ENCODE measurements at regions not wholly inside any gene's neighbourhood (a gene's known extent, or its start where the extent isn't known, plus 50 kb on each side); places are given as distances from the start of the nearest gene placed in this dataset.
"Not testable (repeated sequence)": the region's sequence is repeated elsewhere in the genome, so short reads cannot be mapped to it uniquely, and the experiment has no call there.

DNA sequence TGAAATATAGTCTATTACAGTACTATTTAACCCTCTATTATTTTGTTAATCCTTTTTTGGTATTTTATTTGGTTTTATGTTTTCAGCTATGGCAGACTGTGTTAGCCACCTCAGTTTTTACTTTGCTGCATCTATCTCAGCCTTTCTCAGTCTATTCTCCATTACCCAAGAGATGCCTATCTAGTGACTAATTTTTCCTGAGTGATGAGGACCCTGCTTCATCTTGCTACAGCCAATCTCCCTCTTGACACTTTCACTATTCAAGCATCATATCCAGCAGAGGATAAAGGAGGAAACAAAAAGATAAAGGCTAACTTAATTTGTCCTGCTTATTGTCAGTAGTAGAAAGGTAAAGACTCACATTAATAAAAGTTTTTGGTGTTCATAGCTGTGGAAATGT lies 141.8 kb upstream of the NECTIN3 start:
- Histone ChIP-seq H3K4me3 (ENCODE audit: low read length) (no peak overlapping the region), H3K36me3 (ENCODE audit: control insufficient read depth, insufficient read depth, low read length, severe bottlenecking) (no peaks in the 10 kb centered on the region), H3K27me3 (replicated peaks; ENCODE audit: control insufficient read depth, insufficient read depth, low read length) (no peaks in the 10 kb centered on the region), H3K4me1 (ENCODE audit: control insufficient read depth, insufficient read depth, low read length) (no peaks in the 10 kb centered on the region), H3K9ac (ENCODE audit: low read length) (no peak overlapping the region), H3K9me3 (ENCODE audit: control insufficient read depth, low read length) (no peaks in the 10 kb centered on the region)
- DNase-seq (ENCODE audit: low read depth): no peak

DNA sequence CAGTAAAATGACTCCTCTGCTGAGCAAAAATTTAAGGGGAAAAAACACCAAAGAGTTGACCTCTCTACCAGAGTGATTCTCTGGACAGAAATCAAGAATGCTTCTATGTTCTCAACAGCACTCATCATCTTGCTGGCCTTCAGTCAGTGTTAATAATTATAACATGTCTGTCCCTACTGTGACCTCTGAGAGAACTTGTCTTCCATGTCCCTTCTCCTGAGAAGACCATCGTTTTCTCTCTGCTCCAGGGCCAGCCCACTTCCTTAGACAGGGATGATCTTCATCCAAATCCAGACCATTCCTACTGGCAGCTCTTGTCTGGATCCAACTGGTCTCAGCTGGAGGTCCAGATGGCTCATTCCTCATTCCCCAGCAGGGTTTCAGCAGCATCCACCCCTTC lies 139.0 kb upstream of the NECTIN3 start:
- H3K9ac ChIP-seq (ENCODE audit: low read length): no peak overlapping the region
- H3K36me3 ChIP-seq (ENCODE audit: control insufficient read depth, insufficient read depth, low read length, severe bottlenecking): no peaks in the 10 kb centered on the region
- DNase-seq (ENCODE audit: low read depth): peak; percentile 14
- H3K9me3 ChIP-seq (ENCODE audit: control insufficient read depth, low read length): no peaks in the 10 kb centered on the region
- no peaks in the 10 kb centered on the region for H3K27me3 ChIP-seq (replicated peaks; ENCODE audit: control insufficient read depth, insufficient read depth, low read length)
- no peaks in the 10 kb centered on the region for H3K4me1 ChIP-seq (ENCODE audit: control insufficient read depth, insufficient read depth, low read length)
- H3K4me3 ChIP-seq (ENCODE audit: low read length): no peak overlapping the region

DNA sequence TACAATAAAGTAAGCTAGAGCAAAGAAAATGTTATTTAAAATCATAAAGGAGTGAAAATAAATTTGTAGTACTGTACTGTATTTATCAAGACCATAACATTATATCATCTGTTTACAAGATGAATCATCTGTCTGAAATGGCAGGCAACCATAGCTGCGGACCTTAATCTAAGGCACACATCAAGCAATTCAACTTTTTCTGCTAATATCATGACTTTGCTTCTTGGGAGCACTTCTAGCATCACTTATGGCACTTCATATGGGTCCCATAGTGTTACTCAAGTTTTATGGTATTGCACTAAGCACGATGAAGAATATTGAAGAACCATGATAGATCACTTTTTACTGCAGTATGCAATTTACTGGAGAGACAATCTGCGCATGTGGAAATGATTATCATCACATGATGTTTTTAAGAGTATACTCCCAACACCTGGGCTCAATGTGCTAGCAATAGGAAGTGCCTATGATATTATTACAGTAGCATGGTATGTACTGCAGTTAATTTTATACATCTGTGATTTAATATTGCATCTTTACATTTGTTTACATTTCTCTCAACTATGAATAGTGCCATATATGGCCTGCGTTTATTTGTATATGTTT lies 137.7 kb upstream of the NECTIN3 start:
- H3K4me3 ChIP-seq (ENCODE audit: low read length): no peak overlapping the region
- no peaks in the 10 kb centered on the region for H3K27me3 ChIP-seq (replicated peaks; ENCODE audit: control insufficient read depth, insufficient read depth, low read length)
- DNase-seq (ENCODE audit: low read depth): peak; percentile 52
- H3K36me3 ChIP-seq (ENCODE audit: control insufficient read depth, insufficient read depth, low read length, severe bottlenecking): no peaks in the 10 kb centered on the region
- H3K4me1 ChIP-seq (ENCODE audit: control insufficient read depth, insufficient read depth, low read length): no peaks in the 10 kb centered on the region
- H3K9me3 ChIP-seq (ENCODE audit: control insufficient read depth, low read length): no peaks in the 10 kb centered on the region
- no peak overlapping the region for H3K9ac ChIP-seq (ENCODE audit: low read length)

DNA sequence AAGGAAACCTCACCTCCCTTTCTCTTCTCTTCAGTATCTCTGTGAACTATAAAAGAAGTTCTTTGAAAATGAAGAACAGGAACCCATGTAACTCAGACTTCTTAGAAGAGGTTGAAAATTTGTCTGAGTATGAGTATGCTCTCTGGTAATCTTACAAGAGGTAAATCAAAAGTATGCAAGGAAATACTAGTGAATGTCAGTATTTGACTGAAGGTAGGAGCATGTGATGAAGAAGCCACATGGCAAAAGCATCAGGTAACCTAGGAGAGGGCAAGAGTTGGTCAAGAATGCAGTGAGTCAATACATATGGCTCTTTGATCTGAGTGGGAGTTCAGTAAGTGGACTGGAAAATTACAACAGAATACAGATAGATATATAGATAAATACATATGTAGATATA lies 133.0 kb upstream of the NECTIN3 start:
- no peaks in the 10 kb centered on the region for H3K4me1 ChIP-seq (ENCODE audit: control insufficient read depth, insufficient read depth, low read length)
- H3K36me3 ChIP-seq (ENCODE audit: control insufficient read depth, insufficient read depth, low read length, severe bottlenecking): no peaks in the 10 kb centered on the region
- no peaks in the 10 kb centered on the region for H3K27me3 ChIP-seq (replicated peaks; ENCODE audit: control insufficient read depth, insufficient read depth, low read length)
- no peak for DNase-seq (ENCODE audit: low read depth)
- peaks cover 3% of the 10 kb centered on the region for H3K9me3 ChIP-seq (ENCODE audit: control insufficient read depth, low read length)
- no peak overlapping the region for H3K4me3 ChIP-seq (ENCODE audit: low read length)
- no peak overlapping the region for H3K9ac ChIP-seq (ENCODE audit: low read length)

DNA sequence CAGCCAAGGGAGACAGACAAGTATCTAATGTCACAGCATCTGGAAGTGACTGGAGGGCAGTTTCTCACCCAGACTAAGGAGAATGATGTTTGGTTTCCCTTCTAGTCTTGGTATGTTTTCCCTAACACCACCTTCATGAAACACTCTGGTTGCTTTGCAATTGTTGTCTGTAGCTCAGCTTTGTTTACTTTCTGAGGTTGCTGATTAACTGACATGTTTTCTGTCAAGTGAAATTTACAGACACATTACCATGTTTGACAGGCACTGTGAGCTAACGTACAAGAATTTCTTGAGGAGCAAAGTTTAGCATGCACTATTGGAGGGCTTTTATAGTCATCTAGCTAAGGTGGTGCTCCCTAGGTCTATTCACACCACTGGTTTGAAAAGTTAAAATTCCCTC lies 131.6 kb upstream of the NECTIN3 start:
- Histone ChIP-seq H3K9me3 (ENCODE audit: control insufficient read depth, low read length) (peaks cover 16% of the 10 kb centered on the region), H3K27me3 (replicated peaks; ENCODE audit: control insufficient read depth, insufficient read depth, low read length) (no peaks in the 10 kb centered on the region), H3K4me1 (ENCODE audit: control insufficient read depth, insufficient read depth, low read length) (no peaks in the 10 kb centered on the region), H3K9ac (ENCODE audit: low read length) (no peak overlapping the region), H3K4me3 (ENCODE audit: low read length) (no peak overlapping the region), H3K36me3 (ENCODE audit: control insufficient read depth, insufficient read depth, low read length, severe bottlenecking) (no peaks in the 10 kb centered on the region)
- DNase-seq (ENCODE audit: low read depth): no peak

DNA sequence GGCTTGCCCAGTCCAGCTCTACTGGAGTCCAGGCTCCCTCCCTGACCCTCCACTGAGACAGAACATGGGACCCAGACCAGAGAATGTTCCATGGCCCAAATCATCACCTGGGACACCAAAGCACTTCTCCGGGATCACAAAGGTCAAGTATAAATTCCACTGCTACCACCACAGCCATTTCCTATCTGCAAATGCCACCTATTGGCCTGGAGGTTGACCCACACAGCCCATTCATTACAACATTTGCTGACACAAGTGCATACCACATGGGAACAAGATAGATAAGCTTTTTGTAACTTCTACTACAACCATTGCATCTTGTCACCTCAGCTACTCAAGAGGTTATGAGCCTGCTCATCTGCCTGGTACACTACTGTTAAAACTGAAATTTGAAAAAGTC lies 126.8 kb upstream of the NECTIN3 start:
- Histone ChIP-seq H3K9me3 (ENCODE audit: control insufficient read depth, low read length) (peaks cover 31% of the 10 kb centered on the region), H3K4me1 (ENCODE audit: control insufficient read depth, insufficient read depth, low read length) (no peaks in the 10 kb centered on the region), H3K27me3 (replicated peaks; ENCODE audit: control insufficient read depth, insufficient read depth, low read length) (no peaks in the 10 kb centered on the region), H3K4me3 (ENCODE audit: low read length) (no peak overlapping the region), H3K9ac (ENCODE audit: low read length) (no peak overlapping the region), H3K36me3 (ENCODE audit: control insufficient read depth, insufficient read depth, low read length, severe bottlenecking) (no peaks in the 10 kb centered on the region)
- no peak for DNase-seq (ENCODE audit: low read depth)

DNA sequence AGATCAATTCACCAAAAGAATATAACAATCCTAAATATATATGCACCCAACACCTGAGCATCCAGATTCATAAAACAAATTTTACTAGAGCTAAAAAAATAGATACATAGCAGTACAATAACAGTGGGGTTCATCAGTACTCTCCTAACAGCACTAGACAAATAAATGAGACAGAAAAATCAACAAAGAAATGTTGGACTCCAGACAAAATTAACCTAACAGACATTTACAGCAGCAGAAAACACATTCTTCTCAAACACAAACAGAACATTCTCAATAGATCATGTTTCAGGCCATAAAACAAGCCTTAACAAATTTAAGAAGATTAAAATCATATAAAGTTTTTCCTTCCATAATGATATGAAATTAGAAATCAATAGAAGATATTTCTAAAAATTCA lies 124.8 kb upstream of the NECTIN3 start:
- no peaks in the 10 kb centered on the region for H3K4me1 ChIP-seq (ENCODE audit: control insufficient read depth, insufficient read depth, low read length)
- DNase-seq (ENCODE audit: low read depth): no peak
- no peak overlapping the region for H3K9ac ChIP-seq (ENCODE audit: low read length)
- H3K27me3 ChIP-seq (replicated peaks; ENCODE audit: control insufficient read depth, insufficient read depth, low read length): no peaks in the 10 kb centered on the region
- peaks cover 41% of the 10 kb centered on the region for H3K9me3 ChIP-seq (ENCODE audit: control insufficient read depth, low read length)
- H3K4me3 ChIP-seq (ENCODE audit: low read length): no peak overlapping the region
- no peaks in the 10 kb centered on the region for H3K36me3 ChIP-seq (ENCODE audit: control insufficient read depth, insufficient read depth, low read length, severe bottlenecking)

DNA sequence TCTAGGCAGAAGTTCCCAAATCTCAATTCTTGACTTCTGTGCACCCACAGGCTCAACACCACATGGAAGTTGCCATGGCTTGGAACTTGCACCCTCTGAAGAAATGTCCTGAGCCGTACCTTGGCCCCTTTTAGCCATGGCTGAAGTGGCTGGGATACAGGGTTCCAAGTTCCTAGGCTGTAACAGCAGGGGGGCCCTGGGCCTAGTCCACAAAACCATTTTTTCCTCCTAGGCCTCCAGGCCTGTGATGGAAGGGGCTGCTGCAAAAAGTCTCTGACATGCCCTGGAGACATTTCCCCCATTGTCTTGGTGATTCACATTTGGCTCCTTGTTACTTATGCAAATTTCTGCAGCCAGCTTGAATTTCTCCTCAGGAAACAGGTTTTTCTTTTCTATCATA lies 122.4 kb upstream of the NECTIN3 start:
- H3K9me3 ChIP-seq (ENCODE audit: control insufficient read depth, low read length): peaks cover 32% of the 10 kb centered on the region
- not testable (repeated sequence) for H3K4me3 ChIP-seq (ENCODE audit: low read length); H3K4me1 ChIP-seq (ENCODE audit: control insufficient read depth, insufficient read depth, low read length); H3K36me3 ChIP-seq (ENCODE audit: control insufficient read depth, insufficient read depth, low read length, severe bottlenecking); H3K9ac ChIP-seq (ENCODE audit: low read length); H3K27me3 ChIP-seq (replicated peaks; ENCODE audit: control insufficient read depth, insufficient read depth, low read length); DNase-seq (ENCODE audit: low read depth)

DNA sequence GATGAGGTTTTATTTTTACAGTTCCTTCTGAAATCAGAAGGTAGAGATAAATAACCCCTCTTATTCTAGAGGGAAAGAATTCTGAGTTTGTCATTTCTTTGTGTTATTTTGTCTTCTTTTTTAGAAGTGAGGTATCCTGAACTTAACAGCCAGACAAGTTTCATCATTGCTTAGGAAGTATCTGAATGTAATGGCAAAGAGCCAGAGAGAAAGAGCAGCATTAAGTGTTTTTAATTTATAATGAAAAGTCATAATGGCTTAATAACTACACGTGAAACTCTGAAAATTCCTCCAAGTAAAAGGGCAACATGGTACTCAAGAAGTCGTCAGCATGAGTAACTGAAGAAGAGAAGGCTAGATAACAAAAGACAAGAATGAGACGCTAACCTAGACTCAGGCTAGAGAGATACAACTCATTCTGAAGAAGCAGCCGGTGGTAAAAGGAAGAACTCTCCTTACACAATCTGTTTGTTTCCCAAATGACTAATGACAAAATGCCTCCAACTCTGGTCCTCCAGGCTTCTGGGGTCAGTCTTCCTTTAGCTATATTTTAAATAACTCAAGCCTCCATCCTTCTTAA lies 116.2 kb upstream of the NECTIN3 start:
- Histone ChIP-seq H3K27me3 (replicated peaks; ENCODE audit: control insufficient read depth, insufficient read depth, low read length) (no peaks in the 10 kb centered on the region), H3K4me3 (ENCODE audit: low read length) (no peak overlapping the region), H3K4me1 (ENCODE audit: control insufficient read depth, insufficient read depth, low read length) (peaks cover 5% of the 10 kb centered on the region), H3K36me3 (ENCODE audit: control insufficient read depth, insufficient read depth, low read length, severe bottlenecking) (no peaks in the 10 kb centered on the region), H3K9ac (ENCODE audit: low read length) (no peak overlapping the region), H3K9me3 (ENCODE audit: control insufficient read depth, low read length) (peaks cover 4% of the 10 kb centered on the region)
- peak; percentile 9 for DNase-seq (ENCODE audit: low read depth)

DNA sequence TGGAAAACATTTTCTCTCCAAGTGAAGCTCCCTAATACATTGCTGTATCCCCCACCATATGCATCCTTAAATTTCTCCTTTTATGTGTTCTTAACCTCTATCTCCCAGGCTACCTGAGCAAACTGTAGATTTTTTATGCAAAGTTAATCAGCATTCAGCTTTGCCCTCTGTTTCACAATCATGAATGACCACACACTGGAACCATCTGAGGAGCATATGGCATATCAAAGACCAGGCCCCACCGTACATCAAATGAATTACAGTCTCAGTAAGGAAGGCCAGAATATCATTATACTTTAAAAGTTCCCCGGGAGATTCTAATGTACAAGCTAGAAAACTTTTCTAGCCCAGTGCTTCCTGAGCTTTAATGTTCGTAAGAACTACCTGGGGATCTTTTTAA lies 115.5 kb upstream of the NECTIN3 start:
- H3K4me3 ChIP-seq (ENCODE audit: low read length): no peak overlapping the region

DNA sequence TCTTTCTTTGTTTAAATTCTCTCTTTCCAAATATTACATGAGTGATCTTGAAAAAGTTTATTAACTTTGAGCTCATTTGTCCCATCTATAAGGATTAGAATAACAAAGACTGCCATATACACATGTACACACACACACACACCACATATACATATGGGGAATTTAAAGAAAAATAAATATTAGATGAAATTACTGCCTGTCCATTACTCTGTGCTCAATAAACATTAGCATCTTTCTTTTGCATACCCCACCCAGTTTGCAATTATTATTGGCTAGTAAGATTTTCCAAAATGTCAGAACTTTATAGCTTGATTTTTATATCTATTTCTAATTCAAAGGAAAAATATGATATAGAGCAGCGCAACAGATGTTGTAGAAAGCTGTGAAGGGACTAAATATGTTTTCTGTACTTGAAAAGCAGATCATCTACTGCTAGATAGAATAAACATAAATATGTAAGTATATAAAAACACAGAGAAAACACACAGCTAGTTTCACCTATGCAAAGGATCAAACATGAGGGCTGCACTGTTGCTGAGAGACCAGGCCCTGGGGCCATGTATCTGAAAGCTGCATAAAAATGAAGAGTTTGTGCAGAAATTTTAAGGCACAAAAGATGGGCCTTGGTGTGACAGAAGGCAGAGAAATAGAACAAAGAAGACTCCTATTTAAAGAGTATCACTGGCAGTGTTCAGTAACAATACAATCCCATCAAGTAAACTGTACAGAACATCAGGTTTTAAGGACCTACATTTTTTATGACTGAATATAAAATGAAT lies 114.2 kb upstream of the NECTIN3 start:
- Histone ChIP-seq H3K36me3 (ENCODE audit: control insufficient read depth, insufficient read depth, low read length, severe bottlenecking) (no peaks in the 10 kb centered on the region), H3K4me1 (ENCODE audit: control insufficient read depth, insufficient read depth, low read length) (peaks cover 5% of the 10 kb centered on the region), H3K9me3 (ENCODE audit: control insufficient read depth, low read length) (no peaks in the 10 kb centered on the region), H3K4me3 (ENCODE audit: low read length) (no peak overlapping the region), H3K9ac (ENCODE audit: low read length) (no peak overlapping the region), H3K27me3 (replicated peaks; ENCODE audit: control insufficient read depth, insufficient read depth, low read length) (no peaks in the 10 kb centered on the region)
- no peak for DNase-seq (ENCODE audit: low read depth)

More for the DNA sequence above, 115.5 kb upstream of the NECTIN3 start:
- Histone ChIP-seq H3K36me3 (ENCODE audit: control insufficient read depth, insufficient read depth, low read length, severe bottlenecking) (no peaks in the 10 kb centered on the region), H3K27me3 (replicated peaks; ENCODE audit: control insufficient read depth, insufficient read depth, low read length) (no peaks in the 10 kb centered on the region), H3K4me1 (ENCODE audit: control insufficient read depth, insufficient read depth, low read length) (peaks cover 5% of the 10 kb centered on the region), H3K9ac (ENCODE audit: low read length) (no peak overlapping the region), H3K9me3 (ENCODE audit: control insufficient read depth, low read length) (no peaks in the 10 kb centered on the region)
- DNase-seq (ENCODE audit: low read depth): no peak
